Breast epithelium (tissue), 3 donors: ENCODE measurements at regions not wholly inside any gene's neighbourhood (a gene's known extent, or its start where the extent isn't known, plus 50 kb on each side); places are given as distances from the start of the nearest gene placed in this dataset.

Source experiments
- POLR2A ChIP-seq: fragments of 450-650 bp; IDR thresholded peaks from one replicate; pipeline ENCODE4 v1.6.1; 2016; ENCODE audit warnings: antibody characterized with exemption, mild to moderate bottlenecking, moderate library complexity
- POLR2AphosphoS5 ChIP-seq, 3 donors: sonication (generic); formaldehyde crosslinking; IDR thresholded peaks; one replicate each; pipeline ENCODE4 v1.6.1; 2017; ENCODE audit warnings: antibody characterized with exemption in 3 of 3
- TF ChIP-seq, protein P1 (sequence below), 3 donors: fragments of 450-650 bp; IDR thresholded peaks; one replicate each; pipeline ENCODE4 v1.5.1; 2016 to 2017; ENCODE audit warnings: antibody characterized with exemption in 3 of 3, mild to moderate bottlenecking in 3 of 3, moderate library complexity in 3 of 3

DNA sequence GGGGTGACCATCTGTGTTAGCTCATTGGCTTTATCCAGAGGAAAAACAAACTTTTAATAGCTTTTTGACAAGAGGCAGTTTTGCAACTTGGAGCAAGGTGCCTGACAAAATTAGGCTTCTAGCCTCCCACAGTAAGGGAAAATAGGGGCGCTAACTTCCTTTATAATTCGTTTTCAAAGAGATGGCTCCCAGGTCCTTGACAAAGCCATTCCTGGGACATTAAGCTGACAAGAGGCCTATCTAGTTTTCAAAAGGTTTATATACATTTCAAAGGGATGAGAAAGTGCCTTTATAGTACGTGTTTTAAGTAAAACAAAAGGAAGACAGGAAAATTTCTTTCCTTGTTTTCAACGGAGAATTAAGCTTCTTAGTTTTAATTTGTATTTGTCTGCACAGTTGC, 159.4 kb upstream of the GCFC2 start:
- TF ChIP-seq, protein P1, sequence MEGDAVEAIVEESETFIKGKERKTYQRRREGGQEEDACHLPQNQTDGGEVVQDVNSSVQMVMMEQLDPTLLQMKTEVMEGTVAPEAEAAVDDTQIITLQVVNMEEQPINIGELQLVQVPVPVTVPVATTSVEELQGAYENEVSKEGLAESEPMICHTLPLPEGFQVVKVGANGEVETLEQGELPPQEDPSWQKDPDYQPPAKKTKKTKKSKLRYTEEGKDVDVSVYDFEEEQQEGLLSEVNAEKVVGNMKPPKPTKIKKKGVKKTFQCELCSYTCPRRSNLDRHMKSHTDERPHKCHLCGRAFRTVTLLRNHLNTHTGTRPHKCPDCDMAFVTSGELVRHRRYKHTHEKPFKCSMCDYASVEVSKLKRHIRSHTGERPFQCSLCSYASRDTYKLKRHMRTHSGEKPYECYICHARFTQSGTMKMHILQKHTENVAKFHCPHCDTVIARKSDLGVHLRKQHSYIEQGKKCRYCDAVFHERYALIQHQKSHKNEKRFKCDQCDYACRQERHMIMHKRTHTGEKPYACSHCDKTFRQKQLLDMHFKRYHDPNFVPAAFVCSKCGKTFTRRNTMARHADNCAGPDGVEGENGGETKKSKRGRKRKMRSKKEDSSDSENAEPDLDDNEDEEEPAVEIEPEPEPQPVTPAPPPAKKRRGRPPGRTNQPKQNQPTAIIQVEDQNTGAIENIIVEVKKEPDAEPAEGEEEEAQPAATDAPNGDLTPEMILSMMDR (IDR thresholded peaks at IDR 0.05): no peak
- TF ChIP-seq POLR2A (no peak), POLR2AphosphoS5 (IDR thresholded peaks at IDR 0.05) (no peak)
